Limb (tissue), 2 donors: ENCODE measurements at regions not wholly inside any gene's neighbourhood (a gene's known extent, or its start where the extent isn't known, plus 50 kb on each side); places are given as distances from the start of the nearest gene placed in this dataset.
"Not testable (repeated sequence)": the region's sequence is repeated elsewhere in the genome, so short reads cannot be mapped to it uniquely, and the experiment has no call there.

Experiments used
- DNase-seq, 2 donors: peaks; one replicate each; pipeline ENCODE4 v3.0.0-alpha.2; 2016; ENCODE audit errors: extremely low spot score in 2 of 2

GRCh38 chr10:42883993-42884983 is 101.7 kb downstream of the BMS1 start:
- DNase-seq, result no peak

DNA sequence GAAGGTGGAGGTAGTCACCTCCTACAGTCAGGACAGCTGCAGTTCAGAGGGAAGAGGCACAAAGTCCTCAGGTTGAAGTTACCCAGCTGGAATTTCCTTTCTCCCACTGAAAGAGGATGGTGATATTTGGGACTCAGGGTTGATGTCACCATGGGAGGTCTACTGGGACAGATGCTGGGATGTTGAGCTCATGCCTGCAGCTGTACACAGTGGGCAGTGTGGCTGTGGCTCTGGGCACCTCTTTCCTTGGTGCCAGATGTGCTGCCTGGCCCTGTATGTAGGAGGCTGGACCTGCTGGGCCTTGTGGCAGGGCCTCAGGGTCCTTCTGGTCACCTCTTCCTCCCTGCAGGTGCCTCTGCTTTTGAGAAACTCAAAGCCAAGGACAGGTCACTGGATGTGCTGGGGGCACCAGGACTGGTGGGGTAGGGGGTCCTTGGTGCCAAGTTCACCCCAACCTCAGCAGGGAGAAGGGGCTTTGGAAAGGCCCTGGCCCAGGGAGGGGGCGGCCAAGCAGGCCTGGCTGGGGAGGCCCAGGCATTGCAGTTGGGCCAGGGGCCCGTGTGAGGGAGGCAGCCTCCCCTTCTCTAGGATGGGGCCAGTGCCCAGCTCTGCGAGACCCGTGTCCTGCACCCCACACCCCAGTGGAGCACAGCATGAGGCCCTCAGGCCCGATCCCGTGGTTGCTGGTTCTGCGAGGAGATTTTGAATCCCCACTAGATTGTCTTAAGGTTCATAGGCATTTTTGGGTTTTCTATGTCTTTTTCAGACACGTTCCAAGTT is 103.1 kb downstream of the BMS1 start:
- DNase-seq, result no peak

DNA sequence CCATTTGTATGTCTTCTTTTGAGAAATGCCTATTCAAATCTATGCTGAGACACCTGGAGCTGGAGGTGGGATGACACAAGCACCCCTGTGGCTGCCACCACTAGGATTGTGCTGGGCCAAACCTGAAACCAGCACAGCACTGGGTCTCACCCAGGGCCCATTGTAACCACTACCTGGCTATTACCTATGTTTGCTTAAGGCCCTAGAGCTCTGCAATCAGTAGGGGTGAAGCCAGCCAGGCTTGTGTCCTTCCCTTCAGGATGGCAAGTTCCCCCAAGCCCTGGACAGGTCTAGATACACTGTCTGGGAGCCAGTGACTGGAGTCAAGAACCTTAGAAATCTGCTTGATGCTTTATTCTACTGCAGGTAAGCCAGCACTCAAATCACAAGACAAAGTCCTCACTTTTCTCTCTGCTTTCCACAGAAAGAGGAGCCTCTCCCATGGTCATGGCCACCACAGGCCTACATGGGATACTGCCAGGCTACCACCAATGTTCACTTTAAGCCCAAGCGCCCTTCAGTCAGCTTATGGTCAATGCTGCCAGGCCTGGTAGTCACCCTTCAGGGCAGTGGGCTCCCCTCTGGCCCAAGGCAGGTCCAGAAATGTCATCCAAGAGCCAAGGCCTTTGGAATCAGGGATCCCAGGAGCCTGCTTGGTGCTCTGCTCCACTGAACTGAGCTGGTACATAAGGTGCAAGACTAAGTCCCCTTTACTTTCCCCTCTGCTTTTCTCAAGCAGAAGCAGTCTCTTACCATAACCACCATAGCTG is 105.3 kb downstream of the BMS1 start:
- DNase-seq, result no peak

- DNase-seq, result no peak
Measured at GRCh38 chr10:42888504-42889095, 106.0 kb downstream of the BMS1 start.

GRCh38 chr10:42896735-42897134 is 114.1 kb downstream of the BMS1 start:
- DNase-seq, result no peak

DNA sequence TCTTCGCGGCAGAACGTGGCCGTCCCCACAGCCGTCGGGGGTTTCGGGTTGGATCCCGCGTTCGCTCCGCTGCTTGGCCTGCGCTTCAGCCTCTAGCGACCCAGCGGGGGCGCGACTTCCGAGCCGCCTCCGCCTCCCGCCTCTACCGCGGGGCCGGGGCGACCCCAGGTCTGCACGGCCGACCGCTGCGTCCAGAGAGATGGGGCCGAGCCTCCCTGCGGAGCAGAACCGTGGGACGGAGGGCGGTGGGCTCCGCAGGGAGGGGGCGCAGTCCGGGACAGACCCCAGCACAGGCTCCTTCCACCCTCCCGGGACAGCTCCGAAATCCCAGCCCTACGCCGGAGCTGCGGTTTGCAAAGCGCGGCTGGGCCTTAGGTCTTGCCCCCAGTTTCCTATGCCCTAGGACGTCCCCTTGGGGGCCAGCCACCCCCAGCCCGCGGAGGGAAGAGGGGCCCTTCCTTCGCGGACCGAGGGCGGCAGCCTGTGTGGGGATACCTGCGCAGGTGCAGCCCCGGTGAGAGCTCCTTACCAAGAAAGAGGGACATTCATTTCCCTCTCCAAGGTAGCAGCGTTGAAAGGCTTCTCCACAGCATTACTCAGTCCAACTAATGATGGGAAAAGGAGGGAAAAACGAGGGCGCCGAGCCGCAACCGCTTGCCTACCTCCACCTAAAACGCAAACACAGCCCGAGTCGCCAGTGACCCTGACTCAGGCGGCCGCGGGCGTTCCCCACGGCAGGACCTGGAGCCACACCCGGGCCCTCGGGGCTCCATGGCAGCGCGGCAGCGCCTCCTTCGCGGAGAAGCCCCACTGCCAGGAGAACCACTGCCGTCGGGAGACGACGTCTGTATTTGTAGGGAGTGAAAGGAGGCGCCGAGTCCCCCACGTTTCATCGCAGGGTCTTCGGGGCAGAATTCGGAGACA is 115.7 kb downstream of the BMS1 start:
- no peak for DNase-seq

- no peak for DNase-seq
Measured at GRCh38 chr10:42899036-42899435, 116.4 kb downstream of the BMS1 start.

DNA sequence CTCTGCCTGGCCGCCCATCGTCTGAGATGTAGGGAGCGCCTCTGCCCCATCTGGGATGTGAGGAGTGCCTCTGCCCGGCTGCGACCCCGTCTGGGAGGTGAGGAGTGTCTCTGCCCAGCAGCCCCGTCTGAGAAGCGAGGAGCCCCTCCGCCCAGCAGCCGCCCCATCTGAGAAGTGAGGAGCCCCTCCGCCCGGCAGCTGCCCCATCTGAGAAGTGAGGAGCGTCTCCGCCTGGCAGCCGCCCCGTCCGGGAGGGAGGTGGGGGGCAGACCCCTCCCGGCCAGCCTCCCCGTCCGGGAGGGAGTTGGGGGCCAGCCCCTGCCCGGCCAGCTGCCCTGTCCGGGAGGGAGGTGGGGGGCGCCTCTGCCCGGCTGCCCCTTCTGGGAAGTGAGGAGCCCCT is 117.8 kb downstream of the BMS1 start:
- DNase-seq, result not testable (repeated sequence)

GRCh38 chr10:42911359-42911758 is 128.8 kb downstream of the BMS1 start:
- no peak for DNase-seq

DNA sequence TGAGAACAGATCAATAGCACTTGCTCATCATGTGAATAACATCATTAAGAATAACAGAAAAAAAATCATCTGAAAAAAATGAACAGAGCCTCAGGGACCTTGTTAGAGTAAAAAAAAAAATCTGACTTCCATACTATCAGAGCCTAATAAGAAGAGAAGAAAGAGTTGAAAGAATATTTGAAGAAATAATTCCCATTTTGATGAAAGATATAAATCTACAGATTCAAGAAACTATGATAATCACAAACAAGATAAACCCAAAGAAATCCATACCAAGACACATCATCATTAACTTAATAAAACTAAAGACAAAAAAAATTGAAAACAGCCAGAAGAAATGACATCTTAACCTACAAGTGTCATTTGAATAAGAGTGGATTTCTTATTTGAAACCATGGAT is 134.4 kb downstream of the BMS1 start:
- no peak for DNase-seq

DNA sequence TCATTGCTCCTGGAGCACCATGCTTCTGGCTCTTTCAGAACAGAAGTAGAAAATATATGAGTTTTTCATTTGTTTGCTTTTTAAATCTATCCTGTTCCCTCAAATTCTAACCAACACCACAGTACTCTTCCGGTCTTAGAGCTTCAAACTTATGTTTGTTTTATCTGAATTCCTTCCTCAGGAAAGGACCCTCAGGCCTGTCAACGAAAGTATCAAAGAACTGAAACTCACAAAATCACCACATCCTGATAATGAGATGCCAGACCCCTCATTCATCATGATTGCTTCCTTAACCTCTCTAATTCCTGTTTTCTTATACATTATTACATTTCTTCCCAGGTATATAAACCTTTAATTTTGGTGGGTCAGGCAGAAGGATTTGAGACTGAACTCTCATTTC is 135.2 kb downstream of the BMS1 start:
- no peak for DNase-seq

DNA sequence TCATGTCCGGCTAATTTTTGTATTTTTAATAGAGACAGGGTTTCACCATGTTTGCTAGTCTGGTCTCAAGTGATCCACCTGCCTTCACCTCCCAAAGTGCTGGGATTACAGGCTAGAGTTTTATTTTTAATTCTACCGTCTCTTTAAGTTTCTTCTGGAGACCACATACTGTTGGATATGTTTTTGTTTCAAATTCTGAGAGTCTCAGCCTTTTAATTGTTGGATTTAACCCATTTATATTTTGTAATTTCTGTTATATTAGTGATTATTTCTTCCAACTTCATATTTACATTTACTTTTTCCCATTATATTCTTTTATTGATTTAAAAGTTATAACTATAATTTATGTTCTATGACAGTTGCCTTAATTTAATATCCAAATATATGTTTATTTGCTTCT is 139.4 kb downstream of the BMS1 start:
- DNase-seq, result no peak

GRCh38 chr10:42924484-42924883 is 141.9 kb downstream of the BMS1 start:
- DNase-seq, result no peak

DNA sequence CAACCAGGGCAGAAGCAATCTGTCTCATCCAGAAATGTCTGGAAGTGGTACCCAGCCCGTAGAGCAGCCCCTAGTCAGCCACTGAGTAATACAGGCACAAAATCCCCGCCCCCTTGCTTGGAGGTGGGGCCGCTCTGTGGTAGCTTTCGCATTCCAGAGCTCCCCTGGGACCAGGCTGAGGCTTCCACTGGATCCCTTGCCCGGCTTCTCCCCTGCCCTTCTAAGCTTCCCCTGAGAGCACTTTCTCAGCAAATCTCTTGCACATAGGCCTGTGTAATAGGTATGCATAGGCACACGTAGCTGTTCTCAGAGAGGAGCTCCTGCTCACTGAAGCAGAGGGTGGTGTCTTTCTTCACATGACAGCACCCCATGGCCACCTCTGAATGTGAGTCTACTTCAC is 144.2 kb downstream of the BMS1 start:
- no peak for DNase-seq

DNA sequence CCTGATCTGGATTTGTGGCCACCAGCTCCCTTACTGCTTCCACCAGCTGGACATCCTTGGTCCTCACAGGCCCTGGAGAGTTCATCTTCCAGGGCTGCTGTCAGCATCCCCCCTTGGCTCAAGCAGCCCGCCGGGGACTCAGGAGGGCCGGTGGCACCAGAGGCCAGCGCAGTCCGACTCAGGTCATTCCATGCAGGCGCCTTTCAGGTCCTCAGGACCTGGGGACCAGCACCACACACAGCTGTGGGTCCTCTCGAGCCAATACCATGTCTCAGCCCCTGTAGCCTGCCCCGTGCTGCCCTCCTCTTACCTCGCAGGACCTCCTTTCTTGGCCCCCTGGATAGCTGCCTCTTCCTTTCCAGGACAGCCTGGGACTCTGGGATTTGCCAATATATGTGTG is 145.5 kb downstream of the BMS1 start:
- no peak for DNase-seq

GRCh38 chr10:42929236-42929635 is 146.6 kb downstream of the BMS1 start:
- DNase-seq, result no peak

DNA sequence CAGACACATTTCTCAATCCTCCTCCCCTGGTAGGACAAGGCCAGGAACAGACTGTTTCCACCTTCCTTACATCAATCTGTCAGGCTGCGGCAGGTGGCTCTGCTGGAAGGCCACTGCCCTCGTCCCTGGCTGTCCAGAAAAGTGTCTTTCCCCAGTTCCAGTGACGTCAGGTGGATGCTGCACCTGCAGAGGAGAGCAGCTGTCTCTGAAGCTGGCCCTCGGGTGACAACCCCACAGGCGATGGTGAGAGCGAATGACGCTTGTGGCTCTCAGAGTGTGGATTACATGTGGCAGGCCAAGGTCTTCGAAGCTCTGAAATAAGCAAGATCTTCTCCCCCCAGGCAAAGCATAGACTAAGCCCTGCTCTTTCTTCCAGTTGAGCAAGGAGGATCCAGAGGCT is 146.9 kb upstream of the RET start:
- no peak for DNase-seq

GRCh38 chr10:42930516-42931192 is 146.2 kb upstream of the RET start:
- no peak for DNase-seq

- DNase-seq, result no peak
Measured at GRCh38 chr10:42932116-42932515, 144.8 kb upstream of the RET start.
